Panc1 (cell line): ENCODE measurements at regions not wholly inside any gene's neighbourhood (a gene's known extent, or its start where the extent isn't known, plus 50 kb on each side); places are given as distances from the start of the nearest gene placed in this dataset.

Experiments
- CTCF ChIP-seq: fragments of 450-650 bp; IDR thresholded peaks from 2 replicates; pipeline ENCODE4 v1.5.1; 2017; ENCODE audit warnings: mild to moderate bottlenecking
- POLR2AphosphoS5 ChIP-seq: IDR thresholded peaks from 2 replicates; pipeline ENCODE4 v1.6.1; 2012; ENCODE audit warnings: mild to moderate bottlenecking, low read depth, low read length, moderate library complexity
- REST ChIP-seq, 2 experiments: IDR thresholded peaks; 2 replicates each; pipeline ENCODE4 v1.6.1; 2011 to 2012; ENCODE audit warnings: low read depth in 2 of 2, control low read depth in 1 of 2, low read length in 1 of 2, mild to moderate bottlenecking in 1 of 2, moderate library complexity in 1 of 2; ENCODE audit not compliant: insufficient read depth in 1 of 2
- SIN3A ChIP-seq: IDR thresholded peaks from 2 replicates; pipeline ENCODE4 v1.6.1; 2012; ENCODE audit warnings: low read depth, mild to moderate bottlenecking, low read length, moderate library complexity, borderline replicate concordance; ENCODE audit not compliant: insufficient read depth
- TCF7L2 ChIP-seq: IDR thresholded peaks from 2 replicates; pipeline ENCODE4 v1.6.1; 2011; ENCODE audit warnings: mild to moderate bottlenecking, low read depth, low read length, inconsistent platforms

GRCh38 chr1:170354690-170355089, 177.3 kb upstream of the GORAB start:
- no peak for TF ChIP-seq CTCF
- TF ChIP-seq SIN3A: no peak
- no peak for TF ChIP-seq REST (IDR thresholded peaks at IDR 0.05; ENCODE audit: insufficient read depth in 1 of 2, low read depth in 2 of 2, low read length in 1 of 2)
- TF ChIP-seq POLR2AphosphoS5: no peak
- TF ChIP-seq TCF7L2: no peak
